ENCODE measurements at regions not wholly inside any gene's neighbourhood (a gene's known extent, or its start where the extent isn't known, plus 50 kb on each side); places are given as distances from the start of the nearest gene placed in this dataset.

GRCh38 chr7:12982178-12982577 lies 294.7 kb downstream of the ARL4A start:
- Histone ChIP-seq H3K36me3 (ENCODE audit: control insufficient read depth, insufficient read depth, low read length) (no peaks in the 10 kb centered on the region), H3K27me3 (ENCODE audit: control insufficient read depth, insufficient read depth, low read length) (no peaks in the 10 kb centered on the region), H3K4me3 (ENCODE audit: low read depth, low read length) (no peak overlapping the region)
- no peak for TF ChIP-seq CTCF (IDR thresholded peaks at IDR 0.05; ENCODE audit: insufficient read depth, low read depth, low read length)
- CTCF ChIA-PET, result no interaction called here
- POLR2A ChIA-PET, result interaction anchor here (0.6 kb wide), 1 partner anchor 8 kb away, joined by 3 read pairs; no protein-coding TSS in a partner anchor
- no peak for DNase-seq (ENCODE audit: low read depth)

GRCh38 chr7:12984117-12984516 lies 296.7 kb downstream of the ARL4A start:
- no peak overlapping the region for H3K4me3 ChIP-seq (ENCODE audit: low read depth, low read length)
- CTCF ChIA-PET, result no interaction called here
- POLR2A ChIA-PET, result no interaction called here
- no peaks in the 10 kb centered on the region for H3K27me3 ChIP-seq (ENCODE audit: control insufficient read depth, insufficient read depth, low read length)
- TF ChIP-seq CTCF (IDR thresholded peaks at IDR 0.05; ENCODE audit: insufficient read depth, low read depth, low read length), result no peak
- DNase-seq (ENCODE audit: low read depth), result no peak
- H3K36me3 ChIP-seq (ENCODE audit: control insufficient read depth, insufficient read depth, low read length), result no peaks in the 10 kb centered on the region

- Histone ChIP-seq H3K27me3 (ENCODE audit: control insufficient read depth, insufficient read depth, low read length) (no peaks in the 10 kb centered on the region), H3K36me3 (ENCODE audit: control insufficient read depth, insufficient read depth, low read length) (no peaks in the 10 kb centered on the region), H3K4me3 (ENCODE audit: low read depth, low read length) (no peak overlapping the region)
- DNase-seq (ENCODE audit: low read depth), result no peak
- TF ChIP-seq CTCF (IDR thresholded peaks at IDR 0.05; ENCODE audit: insufficient read depth, low read depth, low read length), result no peak
- ChIA-PET POLR2A (no interaction called here), CTCF (no interaction called here)
Measured at GRCh38 chr7:12985228-12985627, 297.8 kb downstream of the ARL4A start.

GRCh38 chr7:12985752-12986151 lies 298.3 kb downstream of the ARL4A start:
- TF ChIP-seq CTCF (IDR thresholded peaks at IDR 0.05; ENCODE audit: insufficient read depth, low read depth, low read length), result no peak
- no peak for DNase-seq (ENCODE audit: low read depth)
- ChIA-PET CTCF (no interaction called here), POLR2A (no interaction called here)
- Histone ChIP-seq H3K27me3 (ENCODE audit: control insufficient read depth, insufficient read depth, low read length) (no peaks in the 10 kb centered on the region), H3K4me3 (ENCODE audit: low read depth, low read length) (no peak overlapping the region), H3K36me3 (ENCODE audit: control insufficient read depth, insufficient read depth, low read length) (no peaks in the 10 kb centered on the region)

GRCh38 chr7:12987238-12987637 lies 299.8 kb downstream of the ARL4A start:
- no peaks in the 10 kb centered on the region for H3K27me3 ChIP-seq (ENCODE audit: control insufficient read depth, insufficient read depth, low read length)
- no peak for TF ChIP-seq CTCF (IDR thresholded peaks at IDR 0.05; ENCODE audit: insufficient read depth, low read depth, low read length)
- ChIA-PET POLR2A (no interaction called here), CTCF (no interaction called here)
- no peak for DNase-seq (ENCODE audit: low read depth)
- no peaks in the 10 kb centered on the region for H3K36me3 ChIP-seq (ENCODE audit: control insufficient read depth, insufficient read depth, low read length)
- no peak overlapping the region for H3K4me3 ChIP-seq (ENCODE audit: low read depth, low read length)

Data from BJ (cell line).